MM.1S (cell line): ENCODE measurements at regions not wholly inside any gene's neighbourhood (a gene's known extent, or its start where the extent isn't known, plus 50 kb on each side); places are given as distances from the start of the nearest gene placed in this dataset.

Source experiments
- CTCF ChIP-seq: fragments of 300-600 bp; sonication (generic); IDR thresholded peaks from 2 replicates; pipeline ENCODE4 v1.5.1; 2016; ENCODE audit warnings: antibody characterized with exemption, low read length, mixed read lengths
- EZH2 ChIP-seq: fragments of 300-600 bp; sonication (generic); optimal IDR thresholded peaks from 2 replicates; pipeline ENCODE3; 2017; ENCODE audit warnings: low read depth, mild to moderate bottlenecking, antibody characterized with exemption, low read length, mixed read lengths

- TF ChIP-seq CTCF (no peak), EZH2 (no peak)
Observed at GRCh38 chr3:174436367-174436766, 422.8 kb upstream of the NAALADL2 start.
